IPS-NIHi7 (cell line): ENCODE measurements at regions not wholly inside any gene's neighbourhood (a gene's known extent, or its start where the extent isn't known, plus 50 kb on each side); places are given as distances from the start of the nearest gene placed in this dataset.

ENCODE experiments used
- DNase-seq: peaks from one replicate; pipeline ENCODE4 v3.0.0; 2012; ENCODE audit warnings: mixed read lengths; ENCODE audit errors: extremely low spot score

DNA sequence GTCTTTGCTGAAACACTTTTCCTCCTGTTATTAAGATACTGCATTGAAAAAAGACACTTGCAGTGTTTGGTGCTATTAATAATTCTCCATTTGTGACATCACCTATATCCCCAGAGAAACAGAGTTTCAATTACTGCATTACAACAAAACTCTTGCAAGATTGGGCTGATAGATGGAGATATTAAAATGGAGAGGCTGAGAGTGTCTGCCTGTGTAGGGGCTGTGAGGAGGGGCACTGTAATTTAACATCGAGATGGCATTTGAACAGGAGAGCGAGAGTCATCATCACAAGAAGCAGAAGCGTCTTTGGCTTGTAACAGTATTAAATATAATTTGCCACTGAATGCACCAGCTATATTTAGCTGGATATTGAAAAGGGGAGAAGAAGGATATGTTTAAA is 316.5 kb downstream of the CDH26 start:
- DNase-seq = no peak

- no peak for DNase-seq
Observed at GRCh38 chr20:60281295-60281694, 323.1 kb downstream of the CDH26 start.

GRCh38 chr20:60283281-60283680 is 325.1 kb downstream of the CDH26 start:
- no peak for DNase-seq

- no peak for DNase-seq
Observed at GRCh38 chr20:60286764-60287163, 328.5 kb downstream of the CDH26 start.

GRCh38 chr20:60288945-60289344 is 330.7 kb downstream of the CDH26 start:
- no peak for DNase-seq

DNA sequence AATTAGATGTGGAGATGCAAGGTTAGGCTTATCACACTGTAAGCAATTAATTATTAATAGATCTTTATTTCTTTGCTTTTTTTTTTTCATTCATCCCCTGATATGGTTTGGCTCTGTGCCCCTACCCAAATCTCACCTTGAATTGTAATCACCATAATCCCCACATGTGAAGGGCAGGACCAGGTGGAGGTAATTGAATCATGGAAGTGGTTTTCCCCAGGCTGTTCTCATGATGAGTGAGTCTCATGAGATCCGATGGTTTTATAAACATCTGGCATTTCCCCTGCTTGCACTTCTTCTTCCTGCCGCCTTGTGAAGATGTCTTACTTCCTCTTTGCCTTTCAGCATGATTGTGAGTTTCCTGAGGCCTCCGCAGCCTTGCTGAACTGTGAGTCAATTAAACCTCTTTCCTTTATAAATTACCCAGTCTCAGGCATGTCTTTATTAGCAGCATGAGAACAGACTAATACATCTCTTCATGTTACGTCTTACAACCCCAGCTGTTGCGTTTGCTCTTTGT is 333.8 kb downstream of the CDH26 start:
- DNase-seq = no peak

GRCh38 chr20:60294632-60295031 is 336.4 kb downstream of the CDH26 start:
- DNase-seq = no peak

GRCh38 chr20:60295214-60295613 is 337.0 kb downstream of the CDH26 start:
- no peak for DNase-seq

GRCh38 chr20:60297649-60298048 is 339.4 kb downstream of the CDH26 start:
- no peak for DNase-seq

- no peak for DNase-seq
Observed at GRCh38 chr20:60298647-60299046, 340.4 kb downstream of the CDH26 start.

DNA sequence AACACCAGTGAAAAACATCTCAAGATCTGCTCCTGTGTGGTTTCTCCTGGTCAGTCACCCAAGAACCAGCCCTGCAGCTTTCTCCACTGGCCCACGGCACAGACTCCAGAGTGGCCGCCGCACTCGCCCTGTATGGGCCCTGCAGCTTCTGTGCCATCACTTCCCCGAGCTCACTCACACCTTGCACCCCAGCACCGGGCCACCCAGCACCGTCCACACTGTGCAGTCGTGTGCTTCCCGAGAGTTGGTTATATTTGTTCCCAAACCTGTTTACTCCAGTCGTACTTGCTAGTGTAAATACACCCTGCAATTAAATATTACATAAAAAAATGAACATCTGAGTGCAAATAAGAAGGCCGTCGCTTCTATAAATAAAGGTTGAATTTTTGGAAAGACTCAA is 341.7 kb downstream of the CDH26 start:
- no peak for DNase-seq

DNA sequence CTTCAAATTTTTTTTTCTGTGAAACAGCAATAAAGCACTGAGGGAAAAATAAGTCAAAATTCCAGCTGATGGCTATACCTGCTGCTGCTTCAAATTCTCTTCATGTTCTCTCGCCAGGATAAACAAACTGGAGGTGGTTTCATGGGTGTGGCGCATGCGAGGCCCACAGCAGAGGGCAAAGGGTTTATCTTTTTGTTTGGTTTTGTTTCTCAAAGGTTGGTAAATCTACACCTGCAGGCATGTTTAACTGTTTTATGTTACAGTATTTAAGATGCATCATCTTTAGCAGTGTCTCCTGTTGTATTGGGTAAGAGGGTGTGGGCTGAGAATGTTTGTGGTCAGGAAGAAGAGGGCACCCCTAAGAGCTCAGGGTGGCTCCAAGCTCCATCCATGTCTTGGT is 342.2 kb downstream of the CDH26 start:
- DNase-seq = no peak

GRCh38 chr20:60302875-60303274 is 344.7 kb downstream of the CDH26 start:
- DNase-seq = no peak

- DNase-seq = no peak
Observed at GRCh38 chr20:60304026-60304590, 345.9 kb downstream of the CDH26 start.

- no peak for DNase-seq
Observed at GRCh38 chr20:60304931-60305330, 346.7 kb downstream of the CDH26 start.

DNA sequence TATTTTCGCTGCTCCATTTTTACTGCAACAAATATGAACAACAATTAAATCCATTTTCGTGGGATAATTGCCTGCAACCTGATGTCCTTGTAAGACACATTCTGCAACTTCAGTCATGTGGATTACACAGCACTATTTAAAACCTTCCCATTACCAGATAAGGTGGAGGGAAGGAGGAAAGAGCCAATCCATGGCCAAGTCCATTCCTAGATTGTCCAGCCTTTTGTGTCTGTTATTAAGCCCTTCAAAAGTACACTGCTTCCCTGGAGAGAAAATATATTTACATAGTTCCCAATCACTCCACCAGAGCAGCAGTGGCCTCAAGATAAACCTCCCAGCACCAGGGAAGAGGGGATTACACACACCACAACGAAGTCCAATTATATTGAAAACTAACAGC is 347.9 kb downstream of the CDH26 start:
- no peak for DNase-seq

DNA sequence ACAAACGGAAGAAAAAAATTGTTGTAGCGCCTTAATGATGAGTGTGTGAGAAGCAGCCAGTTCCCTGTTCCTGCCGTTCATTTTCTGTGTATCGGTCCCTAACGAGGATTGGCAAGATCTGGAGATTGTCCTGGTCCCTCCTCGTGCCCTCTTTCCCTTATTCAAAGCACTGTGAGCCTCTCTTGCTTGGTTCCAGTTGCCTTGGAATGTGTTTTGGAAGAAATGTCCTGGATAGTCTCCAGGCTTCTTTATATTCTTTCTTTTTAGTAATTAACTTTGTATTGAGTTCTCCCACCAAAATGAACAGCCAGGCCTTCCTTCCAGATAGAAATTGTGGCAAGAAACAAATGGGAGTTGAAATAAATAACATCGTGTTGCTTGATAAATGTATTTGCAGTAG is 348.3 kb downstream of the CDH26 start:
- DNase-seq = no peak

DNA sequence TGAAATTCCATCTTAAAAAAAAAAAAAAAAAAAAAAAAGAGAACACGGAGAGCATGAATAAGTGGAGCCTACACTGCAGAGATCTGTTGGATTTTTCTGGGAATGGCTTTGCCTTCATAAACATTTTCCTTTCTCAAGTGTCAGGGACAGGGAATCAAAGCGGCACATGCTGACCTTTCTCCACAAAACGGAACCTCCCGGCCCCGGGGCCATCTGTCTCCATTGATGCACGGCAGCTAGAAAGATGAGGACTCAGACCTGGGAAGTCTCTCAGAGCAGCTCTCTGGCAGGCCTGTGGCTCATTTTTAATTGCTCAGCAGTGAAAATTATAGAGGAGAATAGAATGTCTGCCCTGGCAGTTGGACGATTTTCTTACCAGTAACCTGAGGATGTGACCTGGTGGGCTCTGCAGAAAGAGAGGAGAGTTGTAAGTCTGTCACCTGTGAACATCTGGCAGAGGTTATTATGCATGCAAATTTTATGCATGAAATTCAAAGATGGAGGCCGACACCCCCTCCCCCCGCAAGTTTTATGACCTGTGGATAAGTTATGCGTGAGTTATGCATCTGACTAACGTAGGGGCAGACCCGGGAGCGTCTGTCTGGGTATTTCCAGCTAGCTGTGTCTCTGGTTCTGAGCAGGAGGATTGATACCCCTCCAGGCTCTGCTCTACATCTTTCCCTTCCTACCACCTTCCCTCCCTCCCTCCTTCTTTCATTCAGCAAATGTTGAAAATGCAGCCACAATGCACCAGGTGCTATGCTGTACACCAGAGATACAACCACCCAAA is 352.5 kb downstream of the CDH26 start:
- no peak for DNase-seq

DNA sequence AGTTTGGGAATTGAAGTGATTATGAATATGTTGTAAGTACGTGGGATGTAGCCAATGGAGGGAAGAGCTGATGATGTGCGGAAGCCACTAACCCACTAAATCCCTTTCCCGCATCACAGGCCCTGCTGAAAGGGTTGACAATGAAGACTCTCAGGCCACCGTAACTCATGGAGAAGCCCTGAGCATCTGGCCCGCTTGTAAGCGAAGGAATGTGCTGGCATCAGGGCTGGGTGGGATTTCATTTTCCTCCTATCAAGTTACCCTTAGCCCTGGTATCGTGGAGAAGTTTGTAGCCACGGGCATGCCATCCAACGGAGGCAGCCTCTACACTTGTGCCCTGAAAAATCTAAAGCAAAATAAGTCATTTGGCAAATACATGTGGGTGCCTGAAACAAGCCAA is 355.0 kb downstream of the CDH26 start:
- DNase-seq = no peak

- DNase-seq = no peak
Observed at GRCh38 chr20:60313614-60314013, 355.4 kb downstream of the CDH26 start.

DNA sequence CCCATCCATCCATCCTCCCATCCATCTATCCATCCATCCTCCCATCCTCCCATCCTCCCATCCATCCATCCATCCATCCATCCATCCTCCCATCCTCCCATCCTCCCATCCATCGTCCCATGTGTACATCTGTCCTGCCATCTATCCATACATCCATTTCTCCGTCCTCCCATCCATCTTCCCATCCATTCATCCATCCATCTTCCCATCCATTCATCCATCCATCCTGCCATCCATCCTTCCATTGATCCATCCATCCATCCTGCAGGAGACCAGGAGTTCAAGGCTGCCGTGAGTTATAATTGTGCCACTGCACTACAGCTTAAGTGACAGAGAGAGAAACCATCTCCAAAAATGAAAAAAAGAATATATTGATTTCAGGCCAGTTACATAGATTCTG is 356.5 kb downstream of the CDH26 start:
- DNase-seq = no peak

DNA sequence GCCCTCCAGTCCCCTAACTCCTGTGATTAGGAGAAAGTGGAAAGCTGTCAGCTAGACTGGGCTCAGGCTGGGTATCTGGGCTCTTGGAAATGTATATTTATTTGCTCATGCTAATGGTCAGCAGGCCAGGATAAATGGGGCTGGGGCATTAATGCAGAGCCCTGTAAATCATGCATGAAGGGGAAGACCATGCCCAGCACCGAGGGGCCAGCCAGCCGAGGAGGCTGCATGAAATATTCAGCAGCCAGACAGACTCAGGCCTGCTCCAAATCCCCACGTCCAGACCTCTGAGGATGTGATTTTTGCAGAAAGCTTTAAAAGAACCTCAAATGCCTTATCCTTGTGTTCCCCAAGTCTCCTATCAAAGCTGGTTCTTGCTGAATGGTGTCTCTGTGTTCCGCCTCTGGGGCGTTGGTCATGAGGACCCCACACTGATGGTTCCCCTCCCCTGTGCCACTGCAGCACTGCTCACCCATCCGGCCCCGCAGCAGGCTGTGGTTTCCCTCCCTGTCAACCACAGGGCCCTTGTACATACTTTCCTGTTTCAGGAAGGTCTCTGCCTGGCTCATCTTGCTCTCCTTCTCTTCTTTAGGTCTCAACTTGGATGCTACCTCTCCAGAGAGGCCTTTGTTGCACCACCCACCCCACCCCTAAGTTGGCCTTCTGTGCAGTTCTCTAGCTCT is 358.4 kb downstream of the CDH26 start:
- DNase-seq = no peak

DNA sequence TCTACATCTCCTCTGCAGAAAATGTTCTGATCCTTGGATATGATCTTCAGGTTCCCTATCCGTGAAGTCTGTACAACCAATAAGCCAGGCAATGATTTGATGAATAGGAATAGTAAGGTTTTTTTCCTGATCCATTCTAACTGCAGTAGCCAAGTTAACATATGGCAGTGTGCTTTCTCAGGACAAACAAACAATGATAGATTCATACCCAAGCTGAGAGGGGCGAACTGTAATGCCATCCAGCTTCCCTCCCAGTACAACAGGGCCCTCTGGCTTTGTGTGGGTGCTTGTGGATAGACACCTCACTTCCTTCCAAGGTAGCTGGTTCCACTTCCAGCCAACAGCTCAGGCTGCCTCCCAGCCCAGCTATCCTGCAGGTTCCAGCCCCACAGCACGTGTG is 359.2 kb downstream of the CDH26 start:
- no peak for DNase-seq
